NCI-H2196 (cell line): ENCODE measurements at regions not wholly inside any gene's neighbourhood (a gene's known extent, or its start where the extent isn't known, plus 50 kb on each side); places are given as distances from the start of the nearest gene placed in this dataset.

Experiments
- DNase-seq: peaks from one replicate; lab custom pipeline; 2025; ENCODE audit not compliant: unreplicated experiment; lab: John Stamatoyannopoulos, UW

- no peak for DNase-seq
Observed at GRCh38 chr21:18940791-18941190, 537.2 kb upstream of the TMPRSS15 start.

- no peak for DNase-seq
Observed at GRCh38 chr21:18950045-18950740, 546.6 kb upstream of the TMPRSS15 start.

DNA sequence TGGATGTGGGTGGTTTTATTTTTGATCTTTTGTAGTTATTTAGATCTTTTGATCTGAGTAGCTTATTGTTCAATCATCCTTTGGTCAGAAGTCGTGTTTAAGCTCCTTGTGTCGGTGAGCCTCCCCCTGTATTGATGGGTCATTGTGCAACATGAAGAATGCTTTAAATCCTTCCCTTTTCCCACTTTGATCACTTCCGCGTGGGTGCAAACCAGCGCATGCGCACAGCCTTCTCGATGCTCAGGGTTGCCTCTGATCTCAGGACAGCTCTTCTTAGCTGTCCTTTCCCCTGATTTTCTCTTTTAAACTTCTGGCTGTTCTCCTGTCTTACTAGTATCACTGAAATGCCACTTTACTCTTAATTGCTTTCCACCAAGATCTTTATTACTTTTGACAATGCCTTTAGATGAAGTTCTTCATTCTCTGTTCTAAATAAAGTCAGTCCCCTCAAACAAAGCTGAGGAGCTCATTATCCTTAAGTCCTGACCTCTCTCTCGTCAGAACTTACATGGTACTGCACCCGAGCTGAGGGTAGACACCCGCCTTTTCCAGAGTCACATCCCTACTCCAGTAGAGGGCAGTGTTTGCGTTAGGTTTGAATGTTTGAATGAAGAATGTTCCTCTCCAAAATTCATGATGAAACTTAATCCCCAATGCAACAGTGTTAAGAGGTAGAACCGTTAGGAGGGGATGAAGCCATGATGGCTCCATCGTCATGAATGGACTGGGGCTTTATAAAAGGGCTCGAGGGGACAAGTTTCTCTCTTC, 547.9 kb upstream of the TMPRSS15 start:
- peak; percentile 12 for DNase-seq

DNA sequence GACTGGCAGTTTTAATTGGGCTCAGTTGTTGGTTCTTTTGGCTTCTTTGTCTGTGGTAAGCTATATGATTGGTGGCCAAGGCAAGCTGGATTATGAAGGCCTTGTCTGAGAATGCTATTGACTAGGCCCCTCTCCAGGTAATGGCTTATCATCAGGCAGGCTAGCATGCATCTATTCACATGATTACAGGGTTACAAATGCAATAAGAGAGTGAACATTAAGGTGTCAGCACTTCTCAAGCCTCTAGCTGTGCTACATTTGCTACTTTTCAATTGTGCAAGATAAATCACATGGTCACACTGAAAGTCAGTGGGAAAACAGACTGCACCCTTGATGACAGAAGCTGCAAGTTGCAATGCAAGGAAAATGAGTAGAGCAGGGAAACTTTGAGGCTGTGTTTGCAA, 550.9 kb upstream of the TMPRSS15 start:
- DNase-seq = no peak

- DNase-seq = no peak
Observed at GRCh38 chr21:18959817-18960216, 556.2 kb upstream of the TMPRSS15 start.

- no peak for DNase-seq
Observed at GRCh38 chr21:18960306-18960705, 556.7 kb upstream of the TMPRSS15 start.

DNA sequence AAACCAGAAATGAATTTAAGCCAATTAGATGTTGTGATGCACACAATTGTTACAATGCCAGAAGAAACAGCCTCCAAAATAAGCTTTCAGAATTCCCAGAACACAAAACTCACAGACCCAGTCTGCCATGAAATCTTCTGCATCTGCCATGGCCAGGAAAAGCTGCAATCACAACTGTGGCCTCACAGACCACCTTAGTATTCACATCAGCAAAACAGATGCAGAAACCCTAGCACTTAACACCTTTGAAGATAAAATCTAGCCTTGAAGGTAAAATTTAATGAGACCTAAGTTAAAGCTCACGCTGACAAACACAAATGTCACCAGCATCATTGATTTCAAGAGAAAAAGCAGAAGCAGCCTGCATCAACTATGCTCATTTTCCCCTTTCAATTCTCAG, 566.8 kb upstream of the TMPRSS15 start:
- no peak for DNase-seq

GRCh38 chr21:18970941-18971340, 567.4 kb upstream of the TMPRSS15 start:
- no peak for DNase-seq

GRCh38 chr21:18985584-18985983, 582.0 kb upstream of the TMPRSS15 start:
- DNase-seq = no peak

- DNase-seq = no peak
Observed at GRCh38 chr21:18986197-18986596, 582.6 kb upstream of the TMPRSS15 start.

DNA sequence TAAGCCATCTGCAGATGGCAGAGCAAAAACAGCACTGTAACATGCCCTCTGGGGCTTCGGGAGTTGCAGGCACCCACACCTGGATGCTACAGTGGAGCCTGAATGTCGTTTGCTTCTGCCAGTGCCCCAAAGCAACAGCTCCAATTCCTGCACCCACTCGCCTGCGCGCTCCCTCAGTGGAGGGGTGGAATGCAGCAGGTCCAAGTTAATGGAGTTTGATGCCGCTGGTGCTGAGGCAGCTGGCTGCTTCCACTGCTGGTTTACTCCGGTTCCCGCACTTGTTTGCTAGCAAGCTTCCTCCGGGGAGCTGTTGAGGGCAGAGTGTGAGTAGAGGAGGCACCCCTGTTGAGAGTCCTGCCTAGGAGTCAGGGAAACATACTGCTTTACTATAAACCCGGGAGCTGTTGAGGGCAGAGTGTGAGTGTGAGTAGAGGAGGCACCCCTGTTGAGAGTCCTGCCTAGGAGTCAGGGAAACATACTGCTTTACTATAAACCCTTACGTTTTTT, 584.0 kb upstream of the TMPRSS15 start:
- no peak for DNase-seq

DNA sequence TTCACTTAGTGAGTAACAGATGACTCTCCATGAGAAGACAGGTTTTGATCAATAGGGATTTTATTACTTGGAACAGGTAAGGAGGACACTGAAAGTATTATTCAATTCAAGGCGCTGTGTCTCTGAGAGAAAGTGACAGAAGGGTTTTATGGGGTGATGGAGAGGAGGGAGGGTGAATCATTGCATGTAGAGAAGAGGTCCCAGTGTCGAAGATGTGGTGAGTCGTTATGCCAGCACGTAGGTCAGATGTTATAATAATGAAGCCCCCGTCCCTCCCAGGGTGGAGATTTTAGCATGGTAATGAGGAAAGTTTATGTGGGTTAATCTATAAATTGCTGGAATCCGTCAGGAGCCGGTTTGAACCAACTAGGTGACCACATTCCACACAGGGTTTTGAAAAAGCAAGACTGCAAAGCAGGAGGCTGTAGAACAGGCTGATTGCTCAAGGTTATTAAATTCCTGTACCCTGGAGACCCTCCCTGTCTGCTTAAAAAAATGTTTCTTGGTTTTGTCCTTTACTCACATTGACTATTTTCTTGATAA, 586.4 kb upstream of the TMPRSS15 start:
- no peak for DNase-seq

- no peak for DNase-seq
Observed at GRCh38 chr21:18991846-18992245, 588.3 kb upstream of the TMPRSS15 start.

GRCh38 chr21:19010251-19010650, 606.7 kb upstream of the TMPRSS15 start:
- DNase-seq = no peak

- DNase-seq = no peak
Observed at GRCh38 chr21:19010996-19011395, 607.4 kb upstream of the TMPRSS15 start.

- no peak for DNase-seq
Observed at GRCh38 chr21:19011451-19011850, 607.9 kb upstream of the TMPRSS15 start.

DNA sequence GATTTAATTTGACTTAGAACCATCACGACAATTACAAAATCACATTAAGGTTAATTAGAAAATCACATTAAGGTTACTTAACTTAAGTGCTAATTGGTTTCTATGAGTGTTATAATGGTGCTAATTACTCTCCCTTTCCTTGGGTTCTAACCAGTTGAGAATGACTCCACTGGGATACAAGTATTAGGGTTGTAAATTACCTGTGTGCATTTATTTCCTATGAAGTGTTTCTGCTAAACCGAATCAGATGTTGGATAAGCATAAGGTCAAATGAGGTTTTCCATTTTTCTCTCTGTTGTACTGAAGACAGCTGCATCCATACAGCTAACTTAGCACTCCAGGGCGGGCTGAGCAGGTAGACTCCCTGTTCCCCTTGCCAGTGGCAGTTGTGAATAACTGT, 610.3 kb upstream of the TMPRSS15 start:
- no peak for DNase-seq

GRCh38 chr21:19018529-19018928, 614.9 kb upstream of the TMPRSS15 start:
- no peak for DNase-seq

DNA sequence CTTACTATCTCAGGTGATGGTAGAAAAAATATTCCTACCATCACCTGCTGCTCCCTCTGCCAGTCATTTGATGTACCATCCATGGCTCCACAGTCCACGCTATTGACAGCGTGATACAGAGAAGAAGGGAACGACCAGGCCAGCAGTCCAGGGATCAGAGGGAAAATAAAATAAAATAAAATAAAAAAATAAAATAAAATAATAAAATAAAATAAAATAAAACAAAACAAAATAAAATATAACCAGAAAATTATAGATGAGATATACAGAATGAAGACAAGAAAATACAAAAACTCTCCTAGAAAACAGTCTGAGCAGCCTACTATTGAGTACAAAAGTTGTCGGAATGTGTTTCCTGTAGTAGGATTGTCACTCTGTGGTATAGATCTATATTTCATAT, 619.4 kb upstream of the TMPRSS15 start:
- DNase-seq = no peak

DNA sequence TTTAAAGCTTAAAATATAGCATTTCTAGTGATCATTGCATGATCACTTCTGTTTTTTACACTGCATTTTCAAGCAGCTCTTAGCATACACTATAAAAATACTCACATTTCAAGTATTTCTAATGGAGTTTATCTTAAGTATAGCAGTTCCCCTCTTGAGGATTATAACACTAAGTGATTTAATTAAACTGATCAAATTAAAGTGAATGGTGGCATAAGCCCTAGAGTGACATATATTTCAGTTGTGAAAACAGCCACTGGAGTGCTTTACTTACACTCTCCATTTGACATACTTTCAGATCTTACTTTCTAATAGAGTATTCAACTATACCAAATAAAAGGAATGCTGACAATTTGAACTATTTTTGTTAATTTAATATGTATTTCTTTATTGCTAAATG, 623.3 kb upstream of the TMPRSS15 start:
- DNase-seq = no peak

GRCh38 chr21:19029816-19030215, 626.2 kb upstream of the TMPRSS15 start:
- DNase-seq = no peak

GRCh38 chr21:19031953-19032352, 628.4 kb upstream of the TMPRSS15 start:
- DNase-seq = no peak
